Lower leg skin (tissue), 4 donors: ENCODE measurements at regions not wholly inside any gene's neighbourhood (a gene's known extent, or its start where the extent isn't known, plus 50 kb on each side); places are given as distances from the start of the nearest gene placed in this dataset.

Experiments
- DNase-seq, 2 donors: peaks; one replicate each; pipeline ENCODE4 v3.0.0-alpha.2; 2019; ENCODE audit warnings: low spot score in 2 of 2
- H3K4me3 ChIP-seq: fragments of 200-600 bp; sonication (generic); 2 replicates; pipeline ENCODE4 v1.5.1; 2017; ENCODE audit warnings: mild to moderate bottlenecking, low read depth; ENCODE audit not compliant: poor library complexity, severe bottlenecking
- POLR2A ChIP-seq, 2 donors: fragments of 450-650 bp; IDR thresholded peaks; one replicate each; pipeline ENCODE4 v1.6.1; 2016 to 2017; ENCODE audit warnings: antibody characterized with exemption in 2 of 2, mild to moderate bottlenecking in 1 of 2, moderate library complexity in 1 of 2
- WGBS, 2 donors: methylation state at CpG; one replicate each; pipeline ENCODE4 v1.1.5; 2018; 5-methylcytosine and 5-hydroxymethylcytosine counted together
- intact Hi-C: fragments of 100-400 bp; cut with DNase I; formaldehyde crosslinking; loops from one replicate; pipeline ENCODE4 v1.15.0; 2023; ENCODE audit warnings: low total_unique reads
- TF ChIP-seq, protein P1 (sequence below), 3 donors: fragments of 450-650 bp; IDR thresholded peaks; one replicate each; pipeline ENCODE4 v1.5.1; 2016; ENCODE audit warnings: antibody characterized with exemption in 3 of 3, mild to moderate bottlenecking in 3 of 3, moderate library complexity in 2 of 3

DNA sequence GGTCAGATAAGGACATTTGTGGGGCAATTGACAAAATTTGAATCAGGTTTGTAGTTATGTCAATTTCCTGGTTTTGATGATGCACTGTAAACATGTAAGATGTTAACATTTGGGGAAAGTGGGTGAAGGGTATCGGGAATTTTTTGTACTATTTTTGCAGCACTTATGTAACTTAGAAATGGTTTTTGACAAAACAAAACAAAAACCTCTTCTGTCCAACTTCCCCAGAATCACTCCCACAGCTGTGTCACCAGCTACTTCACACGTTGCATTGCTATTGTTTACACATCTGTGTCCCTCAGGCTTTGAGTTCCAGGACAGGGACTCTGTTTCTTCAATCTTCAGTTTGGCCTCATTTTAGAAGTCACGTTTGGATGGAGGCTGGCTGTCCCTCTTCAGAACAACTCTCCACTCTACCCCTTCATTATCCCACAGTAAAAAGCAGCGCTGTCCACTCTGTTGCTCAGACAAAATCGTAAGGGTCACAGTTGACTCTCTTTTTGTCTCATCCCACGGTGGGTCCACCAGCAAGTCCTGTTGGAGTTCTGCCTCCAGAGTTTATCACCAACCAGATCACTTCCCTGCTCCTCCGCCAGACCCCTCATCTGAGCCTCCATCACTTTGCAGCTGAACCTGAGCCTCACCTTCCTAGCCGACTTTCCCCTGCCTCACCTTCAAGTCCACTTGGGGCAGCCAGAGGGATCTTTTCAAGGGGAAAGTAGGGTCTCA, 63.2 kb downstream of the NENF start:
- no peak for DNase-seq
- H3K4me3 ChIP-seq = no peak overlapping the region
- WGBS, 2 donors = 70 to 71% methylated on average over 8 of the region's 8 CpGs
- intact Hi-C loops = no loop called here
- TF ChIP-seq POLR2A (IDR thresholded peaks at IDR 0.05) = no peak
- TF ChIP-seq, protein P1, sequence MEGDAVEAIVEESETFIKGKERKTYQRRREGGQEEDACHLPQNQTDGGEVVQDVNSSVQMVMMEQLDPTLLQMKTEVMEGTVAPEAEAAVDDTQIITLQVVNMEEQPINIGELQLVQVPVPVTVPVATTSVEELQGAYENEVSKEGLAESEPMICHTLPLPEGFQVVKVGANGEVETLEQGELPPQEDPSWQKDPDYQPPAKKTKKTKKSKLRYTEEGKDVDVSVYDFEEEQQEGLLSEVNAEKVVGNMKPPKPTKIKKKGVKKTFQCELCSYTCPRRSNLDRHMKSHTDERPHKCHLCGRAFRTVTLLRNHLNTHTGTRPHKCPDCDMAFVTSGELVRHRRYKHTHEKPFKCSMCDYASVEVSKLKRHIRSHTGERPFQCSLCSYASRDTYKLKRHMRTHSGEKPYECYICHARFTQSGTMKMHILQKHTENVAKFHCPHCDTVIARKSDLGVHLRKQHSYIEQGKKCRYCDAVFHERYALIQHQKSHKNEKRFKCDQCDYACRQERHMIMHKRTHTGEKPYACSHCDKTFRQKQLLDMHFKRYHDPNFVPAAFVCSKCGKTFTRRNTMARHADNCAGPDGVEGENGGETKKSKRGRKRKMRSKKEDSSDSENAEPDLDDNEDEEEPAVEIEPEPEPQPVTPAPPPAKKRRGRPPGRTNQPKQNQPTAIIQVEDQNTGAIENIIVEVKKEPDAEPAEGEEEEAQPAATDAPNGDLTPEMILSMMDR (IDR thresholded peaks at IDR 0.05) = no peak

DNA sequence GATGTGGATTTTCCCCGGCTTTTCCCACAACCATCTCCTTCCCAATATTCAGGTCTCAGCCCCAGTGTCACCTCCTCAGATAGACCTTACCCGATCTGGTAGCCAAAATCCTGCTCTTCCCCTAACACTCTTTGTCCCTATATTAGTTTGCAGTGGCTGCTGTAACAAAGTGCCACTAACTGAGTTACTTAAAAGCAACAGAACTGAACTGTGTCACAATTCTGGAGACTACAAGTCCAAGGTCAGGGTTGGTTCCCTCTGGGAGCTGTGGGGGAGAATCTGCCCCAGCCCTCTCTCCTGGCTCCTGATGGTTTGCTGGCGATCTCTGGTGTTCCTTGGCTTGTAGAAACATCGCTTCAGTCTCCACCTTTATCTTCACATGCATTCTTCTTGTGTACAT, 64.0 kb downstream of the NENF start:
- H3K4me3 ChIP-seq = no peak overlapping the region
- intact Hi-C loops = no loop called here
- no peak for DNase-seq
- WGBS, 2 donors = 88 to 90% methylated on average over 4 of the region's 4 CpGs
- TF ChIP-seq POLR2A (IDR thresholded peaks at IDR 0.05) = no peak
- TF ChIP-seq, protein P1 (IDR thresholded peaks at IDR 0.05) = no peak

DNA sequence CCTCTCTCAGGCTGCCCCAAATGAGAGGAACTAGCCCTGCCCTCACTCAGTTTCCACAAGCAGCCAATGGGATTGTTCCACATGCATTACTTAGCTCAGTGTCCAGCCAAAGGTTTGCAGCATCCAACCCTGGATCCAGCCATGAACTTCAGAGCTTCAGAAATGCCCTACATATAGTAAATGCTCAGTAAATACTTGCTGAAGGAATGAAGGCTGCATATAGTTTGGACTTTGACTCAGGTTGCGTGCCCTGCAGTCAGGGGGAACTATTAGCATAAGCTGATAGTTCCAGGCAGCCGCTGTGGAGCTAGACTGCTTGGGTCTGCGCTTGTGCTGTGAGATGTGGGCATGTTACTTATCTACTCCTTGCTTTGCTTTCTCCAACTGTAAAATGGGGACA, 64.8 kb downstream of the NENF start:
- intact Hi-C loops = no loop called here
- 90 to 94% methylated on average over 3 of the region's 3 CpGs for WGBS, 2 donors
- no peak for DNase-seq
- TF ChIP-seq, protein P1 (IDR thresholded peaks at IDR 0.05) = no peak
- TF ChIP-seq POLR2A (IDR thresholded peaks at IDR 0.05) = no peak
- H3K4me3 ChIP-seq = no peak overlapping the region

DNA sequence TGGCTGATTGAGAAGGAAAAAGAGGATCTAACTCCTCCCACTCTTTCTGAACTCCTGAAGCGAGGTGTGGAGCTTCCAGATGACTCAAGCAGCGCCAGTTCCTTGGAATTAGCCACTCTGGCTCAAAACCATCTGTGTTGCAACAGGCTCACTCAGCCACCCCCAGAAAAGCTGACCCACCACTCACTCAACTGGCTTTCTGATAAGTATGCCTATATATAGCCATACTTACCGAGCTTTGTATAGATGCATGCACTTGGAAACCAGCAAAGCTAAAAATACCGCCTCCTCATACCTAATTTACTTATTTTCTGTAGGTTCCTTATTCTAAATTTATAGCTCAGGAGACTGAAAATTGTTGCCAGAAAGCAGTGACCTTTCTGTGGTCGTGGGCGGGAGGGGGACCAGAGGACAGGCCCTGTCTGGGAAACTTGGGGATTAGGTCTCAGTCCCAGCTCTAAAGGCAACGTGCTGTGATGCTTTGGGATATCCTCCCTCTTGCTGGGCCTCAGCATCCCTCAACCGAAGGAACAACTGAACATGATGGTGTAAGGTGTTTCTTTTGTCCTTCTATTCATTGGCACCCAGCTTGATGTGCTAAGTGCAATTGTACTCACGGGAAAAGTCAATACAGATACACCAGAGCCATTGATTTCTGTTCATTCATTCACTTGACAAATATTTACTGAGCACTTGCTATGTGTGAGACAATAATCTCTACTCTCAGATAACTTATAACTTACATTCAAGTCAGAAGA, 65.7 kb downstream of the NENF start:
- no peak for DNase-seq
- TF ChIP-seq POLR2A (IDR thresholded peaks at IDR 0.05) = no peak
- TF ChIP-seq, protein P1 (IDR thresholded peaks at IDR 0.05) = no peak
- intact Hi-C loops = no loop called here

DNA sequence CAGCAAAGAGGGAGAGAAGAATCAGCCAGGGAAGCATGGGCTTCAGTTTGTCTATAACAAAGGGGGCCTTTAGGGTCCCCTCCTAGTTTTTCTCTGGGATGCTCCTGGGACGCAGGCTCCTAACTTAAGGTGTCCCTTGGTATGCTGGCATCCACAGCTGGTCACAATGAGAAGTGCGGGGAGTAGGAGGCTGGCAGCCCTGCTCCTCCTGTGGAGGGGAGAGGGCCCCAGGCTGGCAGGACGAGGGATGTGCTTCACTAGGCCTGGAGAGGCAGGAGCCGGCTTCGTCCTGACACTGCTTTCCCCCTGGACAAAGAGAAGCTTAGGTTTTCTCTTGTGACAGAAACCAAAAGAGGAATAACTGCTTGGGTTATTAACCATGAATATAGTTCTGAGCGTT, 67.6 kb downstream of the NENF start:
- intact Hi-C loops = no loop called here
- TF ChIP-seq POLR2A (IDR thresholded peaks at IDR 0.05) = no peak
- TF ChIP-seq, protein P1 (IDR thresholded peaks at IDR 0.05) = no peak
- DNase-seq = no peak
- H3K4me3 ChIP-seq = no peak overlapping the region
- 90 to 95% methylated on average over 6 of the region's 6 CpGs for WGBS, 2 donors

More for the DNA sequence above, 65.7 kb downstream of the NENF start:
- 70 to 71% methylated on average over 9 of the region's 9 CpGs for whole genome bisulfite sequencing, 2 donors
- no peak overlapping the region for H3K4me3 ChIP-seq
